ENCODE measurements at regions not wholly inside any gene's neighbourhood (a gene's known extent, or its start where the extent isn't known, plus 50 kb on each side); places are given as distances from the start of the nearest gene placed in this dataset.

DNA sequence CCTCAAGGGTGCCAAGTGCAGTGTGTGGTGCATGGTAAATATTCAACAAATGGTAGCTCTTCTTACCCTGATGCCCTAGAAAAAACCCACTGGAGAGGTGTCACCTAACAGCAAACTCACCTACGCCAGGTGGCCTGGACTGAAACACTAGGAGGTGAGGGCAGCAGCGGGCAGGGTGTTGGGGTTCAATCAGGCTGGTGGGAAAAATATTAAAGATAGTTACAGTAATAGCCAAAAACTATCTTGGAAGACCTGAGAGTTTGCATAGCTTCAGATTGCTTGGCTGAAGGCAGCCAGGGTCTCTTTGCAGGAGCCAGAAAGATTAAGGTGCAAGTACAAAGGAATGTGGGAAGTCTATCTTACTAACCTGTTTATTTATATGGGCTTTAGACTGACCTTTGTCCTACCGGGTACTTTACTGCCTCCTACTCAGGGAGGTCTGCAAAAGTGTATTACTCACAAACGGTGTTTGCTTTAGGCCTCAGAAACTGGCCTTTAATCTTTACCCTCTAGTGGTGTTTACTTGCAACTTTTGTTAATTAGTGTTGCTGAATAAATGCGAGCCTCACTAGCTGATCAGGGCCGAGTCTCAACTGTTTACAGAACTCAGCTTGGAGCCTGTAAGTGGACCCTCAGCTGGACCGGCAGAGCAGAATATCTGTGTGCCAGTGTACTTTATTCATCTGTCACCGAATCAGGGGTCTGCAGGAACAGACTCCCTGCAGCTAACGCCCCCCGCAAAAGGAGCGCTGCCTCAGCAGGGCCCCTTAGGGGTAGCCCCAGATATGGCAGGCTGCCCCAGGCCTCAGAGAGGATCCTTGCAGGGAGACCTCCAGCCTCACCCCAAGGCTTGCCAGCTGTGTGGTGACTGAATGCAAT lies 63.9 kb downstream of the SYF2 start:
- no peak for TF ChIP-seq EZH2 (optimal IDR thresholded peaks at IDR 0.05; ENCODE audit: low read depth, low read length)
- TF ChIP-seq, protein P1, sequence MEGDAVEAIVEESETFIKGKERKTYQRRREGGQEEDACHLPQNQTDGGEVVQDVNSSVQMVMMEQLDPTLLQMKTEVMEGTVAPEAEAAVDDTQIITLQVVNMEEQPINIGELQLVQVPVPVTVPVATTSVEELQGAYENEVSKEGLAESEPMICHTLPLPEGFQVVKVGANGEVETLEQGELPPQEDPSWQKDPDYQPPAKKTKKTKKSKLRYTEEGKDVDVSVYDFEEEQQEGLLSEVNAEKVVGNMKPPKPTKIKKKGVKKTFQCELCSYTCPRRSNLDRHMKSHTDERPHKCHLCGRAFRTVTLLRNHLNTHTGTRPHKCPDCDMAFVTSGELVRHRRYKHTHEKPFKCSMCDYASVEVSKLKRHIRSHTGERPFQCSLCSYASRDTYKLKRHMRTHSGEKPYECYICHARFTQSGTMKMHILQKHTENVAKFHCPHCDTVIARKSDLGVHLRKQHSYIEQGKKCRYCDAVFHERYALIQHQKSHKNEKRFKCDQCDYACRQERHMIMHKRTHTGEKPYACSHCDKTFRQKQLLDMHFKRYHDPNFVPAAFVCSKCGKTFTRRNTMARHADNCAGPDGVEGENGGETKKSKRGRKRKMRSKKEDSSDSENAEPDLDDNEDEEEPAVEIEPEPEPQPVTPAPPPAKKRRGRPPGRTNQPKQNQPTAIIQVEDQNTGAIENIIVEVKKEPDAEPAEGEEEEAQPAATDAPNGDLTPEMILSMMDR (IDR thresholded peaks at IDR 0.05; ENCODE audit: low read length), result no peak
- Histone ChIP-seq H3K79me2 (ENCODE audit: low read length) (no peaks in the 10 kb centered on the region), H3K9ac (ENCODE audit: low read length) (no peak overlapping the region), H3K27me3 (replicated peaks; ENCODE audit: insufficient read depth, low read length) (no peaks in the 10 kb centered on the region), H3K27ac (ENCODE audit: low read length) (no peak overlapping the region), H3K9me3 (replicated peaks; ENCODE audit: insufficient read depth, low read length) (no peaks in the 10 kb centered on the region), H4K20me1 (ENCODE audit: insufficient read depth, low read length) (no peaks in the 10 kb centered on the region), H3K36me3 (replicated peaks; ENCODE audit: insufficient read depth, low read length) (no peaks in the 10 kb centered on the region), H3K9me2 (replicated peaks; ENCODE audit: insufficient read depth, low read length) (no peaks in the 10 kb centered on the region), H3K4me2 (ENCODE audit: low read depth, low read length) (no peak overlapping the region), H3K4me1 (ENCODE audit: low read length) (no peaks in the 10 kb centered on the region), H3K4me3 (ENCODE audit: low read length) (no peak overlapping the region), H2AFZ (ENCODE audit: low read length) (no peak overlapping the region), H3F3A (ENCODE audit: insufficient read depth, low read length) (no peaks in the 10 kb centered on the region)
- DNase-seq, result no peak

DNA sequence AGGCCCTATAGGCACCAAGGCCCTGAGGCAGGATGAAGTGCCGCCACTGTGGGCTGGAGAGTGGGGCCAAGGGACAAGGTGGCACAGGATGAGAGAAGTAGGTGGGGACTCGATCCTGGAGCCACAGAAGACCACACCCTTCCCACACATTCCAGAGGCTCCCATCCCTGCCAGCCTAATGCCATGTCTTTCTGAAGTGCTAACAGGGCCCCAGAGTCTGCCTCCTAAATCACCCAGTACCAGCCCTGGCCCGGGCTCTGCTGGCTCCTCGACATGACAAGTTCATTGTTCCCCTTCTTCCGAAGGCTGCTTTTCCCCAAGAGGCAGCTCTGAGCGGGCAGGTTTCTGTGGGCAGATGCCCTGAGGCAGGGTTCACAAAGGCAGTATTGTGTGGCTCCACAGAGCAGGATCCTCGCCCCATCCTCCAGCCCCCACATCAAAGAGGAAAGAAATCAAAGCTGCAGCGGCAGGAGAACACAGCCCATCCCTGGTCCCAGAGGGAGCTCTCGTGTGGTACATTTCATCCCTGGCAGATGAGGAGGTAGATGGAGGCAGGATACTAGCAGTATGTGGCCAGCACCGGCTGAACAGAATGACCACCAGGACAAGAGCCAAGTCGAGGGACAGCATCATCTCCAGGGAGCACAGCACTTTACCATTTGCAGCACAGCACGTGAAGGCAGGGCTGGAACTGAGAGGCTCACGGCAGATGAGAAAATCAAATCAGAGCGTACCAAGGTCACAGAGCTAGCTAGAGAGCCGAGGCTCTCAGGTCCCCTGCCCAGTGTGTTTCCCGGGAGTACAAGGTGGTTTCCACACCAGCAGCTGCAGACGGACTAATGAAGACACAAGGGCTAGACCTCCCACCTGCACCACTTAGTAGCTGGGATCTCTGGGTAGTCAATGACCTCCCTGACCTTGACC lies 64.8 kb downstream of the SYF2 start:
- Histone ChIP-seq H3K36me3 (replicated peaks; ENCODE audit: insufficient read depth, low read length) (no peaks in the 10 kb centered on the region), H3K4me1 (ENCODE audit: low read length) (no peaks in the 10 kb centered on the region), H3K4me2 (ENCODE audit: low read depth, low read length) (no peak overlapping the region), H3K9me2 (replicated peaks; ENCODE audit: insufficient read depth, low read length) (no peaks in the 10 kb centered on the region), H2AFZ (ENCODE audit: low read length) (no peak overlapping the region), H4K20me1 (ENCODE audit: insufficient read depth, low read length) (no peaks in the 10 kb centered on the region), H3K4me3 (ENCODE audit: low read length) (no peak overlapping the region), H3K27ac (ENCODE audit: low read length) (no peak overlapping the region), H3K79me2 (ENCODE audit: low read length) (no peaks in the 10 kb centered on the region), H3F3A (ENCODE audit: insufficient read depth, low read length) (no peaks in the 10 kb centered on the region), H3K9me3 (replicated peaks; ENCODE audit: insufficient read depth, low read length) (no peaks in the 10 kb centered on the region), H3K27me3 (replicated peaks; ENCODE audit: insufficient read depth, low read length) (no peaks in the 10 kb centered on the region), H3K9ac (ENCODE audit: low read length) (no peak overlapping the region)
- no peak for DNase-seq
- TF ChIP-seq EZH2 (optimal IDR thresholded peaks at IDR 0.05; ENCODE audit: low read depth, low read length) (no peak), EZH2phosphoT487 (IDR thresholded peaks at IDR 0.05; ENCODE audit: low read length) (no peak)

DNA sequence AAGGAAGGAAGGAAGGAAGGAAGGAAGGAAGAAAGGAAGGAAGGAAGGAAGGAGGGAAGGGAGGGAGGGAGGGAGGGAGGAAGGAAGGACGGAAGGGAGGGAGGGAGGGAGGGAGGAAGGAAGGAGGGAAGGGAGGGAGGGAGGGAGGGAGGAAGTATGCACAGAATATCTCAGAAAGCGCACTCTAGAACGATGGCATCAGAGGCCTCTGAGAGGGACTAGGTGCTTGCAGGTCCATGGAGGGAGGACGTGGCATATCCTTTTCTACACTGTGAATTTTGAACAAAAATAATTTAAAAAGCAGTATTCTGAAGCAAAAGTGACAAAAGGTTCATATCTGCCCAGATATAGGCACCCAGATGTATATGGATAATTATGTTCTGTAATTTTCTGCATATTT lies 65.5 kb downstream of the SYF2 start:
- no peaks in the 10 kb centered on the region for H3F3A ChIP-seq (ENCODE audit: insufficient read depth, low read length)
- no peaks in the 10 kb centered on the region for H3K36me3 ChIP-seq (replicated peaks; ENCODE audit: insufficient read depth, low read length)
- H3K4me2 ChIP-seq (ENCODE audit: low read depth, low read length), result no peak overlapping the region
- H3K4me3 ChIP-seq (ENCODE audit: low read length), result no peak overlapping the region
- no peaks in the 10 kb centered on the region for H3K9me2 ChIP-seq (replicated peaks; ENCODE audit: insufficient read depth, low read length)
- no peak for DNase-seq
- H3K4me1 ChIP-seq (ENCODE audit: low read length), result no peaks in the 10 kb centered on the region
- TF ChIP-seq, protein P1 (IDR thresholded peaks at IDR 0.05; ENCODE audit: low read length), result no peak
- TF ChIP-seq EZH2 (optimal IDR thresholded peaks at IDR 0.05; ENCODE audit: low read depth, low read length), result no peak
- no peaks in the 10 kb centered on the region for H4K20me1 ChIP-seq (ENCODE audit: insufficient read depth, low read length)
- no peak overlapping the region for H3K9ac ChIP-seq (ENCODE audit: low read length)
- H3K27me3 ChIP-seq (replicated peaks; ENCODE audit: insufficient read depth, low read length), result no peaks in the 10 kb centered on the region
- H3K9me3 ChIP-seq (replicated peaks; ENCODE audit: insufficient read depth, low read length), result no peaks in the 10 kb centered on the region
- H3K27ac ChIP-seq (ENCODE audit: low read length), result no peak overlapping the region
- H3K79me2 ChIP-seq (ENCODE audit: low read length), result no peaks in the 10 kb centered on the region
- no peak overlapping the region for H2AFZ ChIP-seq (ENCODE audit: low read length)

All from MM.1S (cell line).